Lung (tissue), 11 donors: ENCODE measurements at regions not wholly inside any gene's neighbourhood (a gene's known extent, or its start where the extent isn't known, plus 50 kb on each side); places are given as distances from the start of the nearest gene placed in this dataset.
"Not testable (repeated sequence)": the region's sequence is repeated elsewhere in the genome, so short reads cannot be mapped to it uniquely, and the experiment has no call there.

Source experiments
- ATAC-seq: fragments of 200-7000 bp; cut with Tn5 transposase; one replicate; pipeline ENCODE4 v1.9.1; 2020; ENCODE audit warnings: moderate number of reproducible peaks; ENCODE audit not compliant: insufficient read depth, low FRiP score
- DNase-seq, 3 donors: peaks; one replicate each; pipeline ENCODE4 v3.0.0-alpha.2; 2013 to 2017
- H3K27ac ChIP-seq, 2 donors: one replicate each; pipeline ENCODE4 v1.5.1; 2013; ENCODE audit warnings: mild to moderate bottlenecking in 2 of 2, moderate library complexity in 2 of 2, control low read depth in 1 of 2, inconsistent platforms in 1 of 2, low read depth in 1 of 2, low read length in 1 of 2
- H3K27me3 ChIP-seq, 3 donors: one replicate each; pipeline ENCODE4 v1.5.1; 2013; ENCODE audit warnings: low read length in 2 of 3; ENCODE audit not compliant: control insufficient read depth in 3 of 3, insufficient read depth in 3 of 3
- H3K36me3 ChIP-seq, 4 donors: one replicate each; pipeline ENCODE4 v1.5.1; 2013; ENCODE audit warnings: low read length in 4 of 4, mild to moderate bottlenecking in 1 of 4, moderate library complexity in 1 of 4; ENCODE audit not compliant: control insufficient read depth in 4 of 4, insufficient read depth in 4 of 4
- H3K4me1 ChIP-seq, 5 donors: one replicate each; pipeline ENCODE4 v1.5.1; 2013; ENCODE audit warnings: low read length in 5 of 5, mild to moderate bottlenecking in 2 of 5, moderate library complexity in 1 of 5; ENCODE audit not compliant: control insufficient read depth in 5 of 5, insufficient read depth in 5 of 5
- H3K4me3 ChIP-seq: one replicate; pipeline ENCODE4 v1.5.1; 2013; ENCODE audit warnings: mild to moderate bottlenecking, control low read depth, moderate library complexity
- H3K9ac ChIP-seq, 2 donors: one replicate each; pipeline ENCODE4 v1.5.1; 2013; ENCODE audit warnings: low read length in 2 of 2, control low read depth in 1 of 2; ENCODE audit not compliant: insufficient read depth in 1 of 2
- H3K9me3 ChIP-seq, 4 donors: one replicate each; pipeline ENCODE4 v1.5.1; 2013; ENCODE audit warnings: low read length in 3 of 4, mild to moderate bottlenecking in 1 of 4, moderate library complexity in 1 of 4; ENCODE audit not compliant: control insufficient read depth in 4 of 4, insufficient read depth in 3 of 4
- WGBS, 2 donors: extraction: QIAGEN DNeasy Blood & Tissue Kit; methylation state at CpG; one replicate each; pipeline ENCODE4 v1.1.7; 2013; 5-methylcytosine and 5-hydroxymethylcytosine counted together
- TF ChIP-seq, protein P1 (sequence below): IDR thresholded peaks from 2 replicates; pipeline ENCODE4 v1.5.1; 2012; ENCODE audit warnings: mild to moderate bottlenecking; ENCODE audit errors: control extremely low read depth, extremely low read depth
- donor health status: control.
- donor health status: control.
- donor health status: Bipolar disorder and iron deficiency.
- donor health status: healthy.
- donor health status: DM: yes; HTN: yes; CAD: no.

DNA sequence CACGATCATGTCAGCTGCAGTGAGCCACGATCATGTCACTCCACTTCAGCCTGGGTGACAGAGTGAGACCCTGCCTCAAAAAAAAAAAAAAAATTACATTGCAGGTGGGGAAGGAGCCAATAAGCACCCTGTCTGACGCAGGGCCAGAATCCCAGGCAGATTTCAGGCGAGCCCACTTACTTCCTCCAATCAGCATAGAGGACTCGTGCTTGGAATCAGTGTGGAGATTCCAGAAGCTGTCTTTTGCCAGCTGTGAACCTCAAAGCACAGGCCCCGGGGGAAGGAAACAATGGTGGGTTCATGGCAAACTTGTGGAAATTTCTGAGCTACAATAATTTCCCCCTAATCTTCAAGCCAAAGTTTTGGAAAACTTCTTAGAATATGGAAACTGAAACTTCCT is 178.2 kb upstream of the ZNF644 start:
- no peaks in the 10 kb centered on the region for H3K36me3 ChIP-seq
- WGBS, 2 donors: 81 to 88% methylated on average over 6 of the region's 6 CpGs
- H3K27ac ChIP-seq: no peak overlapping the region
- peaks cover 0 to 5% (median 0%) of the 10 kb centered on the region in 4 donors for H3K9me3 ChIP-seq
- TF ChIP-seq, protein P1, sequence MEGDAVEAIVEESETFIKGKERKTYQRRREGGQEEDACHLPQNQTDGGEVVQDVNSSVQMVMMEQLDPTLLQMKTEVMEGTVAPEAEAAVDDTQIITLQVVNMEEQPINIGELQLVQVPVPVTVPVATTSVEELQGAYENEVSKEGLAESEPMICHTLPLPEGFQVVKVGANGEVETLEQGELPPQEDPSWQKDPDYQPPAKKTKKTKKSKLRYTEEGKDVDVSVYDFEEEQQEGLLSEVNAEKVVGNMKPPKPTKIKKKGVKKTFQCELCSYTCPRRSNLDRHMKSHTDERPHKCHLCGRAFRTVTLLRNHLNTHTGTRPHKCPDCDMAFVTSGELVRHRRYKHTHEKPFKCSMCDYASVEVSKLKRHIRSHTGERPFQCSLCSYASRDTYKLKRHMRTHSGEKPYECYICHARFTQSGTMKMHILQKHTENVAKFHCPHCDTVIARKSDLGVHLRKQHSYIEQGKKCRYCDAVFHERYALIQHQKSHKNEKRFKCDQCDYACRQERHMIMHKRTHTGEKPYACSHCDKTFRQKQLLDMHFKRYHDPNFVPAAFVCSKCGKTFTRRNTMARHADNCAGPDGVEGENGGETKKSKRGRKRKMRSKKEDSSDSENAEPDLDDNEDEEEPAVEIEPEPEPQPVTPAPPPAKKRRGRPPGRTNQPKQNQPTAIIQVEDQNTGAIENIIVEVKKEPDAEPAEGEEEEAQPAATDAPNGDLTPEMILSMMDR: no peak
- no peak for DNase-seq
- H3K4me3 ChIP-seq: no peak overlapping the region
- no peak overlapping the region for H3K9ac ChIP-seq
- H3K4me1 ChIP-seq: no peaks in the 10 kb centered on the region
- ATAC-seq: no peak
- no peaks in the 10 kb centered on the region for H3K27me3 ChIP-seq

DNA sequence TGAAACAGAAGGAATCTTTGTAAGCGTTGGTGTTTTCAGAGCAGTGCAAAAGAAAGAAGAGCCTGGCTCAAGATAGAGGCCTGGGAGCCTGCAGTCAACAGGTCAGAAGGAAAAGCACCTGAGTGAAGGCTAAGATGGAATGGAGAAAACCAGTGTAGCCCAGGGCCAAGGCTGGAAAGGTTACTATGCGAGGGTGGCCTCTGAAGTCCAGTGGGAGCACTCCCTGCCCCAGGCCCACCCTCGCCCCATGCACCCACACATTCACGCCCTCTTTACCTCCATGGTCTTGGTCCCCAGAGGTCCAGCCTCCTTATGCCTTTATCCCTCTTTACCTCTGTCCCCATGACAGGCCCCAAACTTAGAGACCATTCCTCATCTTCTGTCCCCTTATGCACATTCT is 169.2 kb upstream of the ZNF644 start:
- Histone ChIP-seq H3K27ac (no peak overlapping the region), H3K9ac (no peak overlapping the region), H3K36me3 (no peaks in the 10 kb centered on the region), H3K4me3 (no peak overlapping the region), H3K27me3 (no peaks in the 10 kb centered on the region), H3K4me1 (no peaks in the 10 kb centered on the region), H3K9me3 (peaks cover 0 to 2% (median 0%) of the 10 kb centered on the region in 4 donors)
- no peak for ATAC-seq
- TF ChIP-seq, protein P1: no peak
- DNase-seq: no peak
- 91 to 96% methylated on average over 4 of the region's 4 CpGs for WGBS, 2 donors

DNA sequence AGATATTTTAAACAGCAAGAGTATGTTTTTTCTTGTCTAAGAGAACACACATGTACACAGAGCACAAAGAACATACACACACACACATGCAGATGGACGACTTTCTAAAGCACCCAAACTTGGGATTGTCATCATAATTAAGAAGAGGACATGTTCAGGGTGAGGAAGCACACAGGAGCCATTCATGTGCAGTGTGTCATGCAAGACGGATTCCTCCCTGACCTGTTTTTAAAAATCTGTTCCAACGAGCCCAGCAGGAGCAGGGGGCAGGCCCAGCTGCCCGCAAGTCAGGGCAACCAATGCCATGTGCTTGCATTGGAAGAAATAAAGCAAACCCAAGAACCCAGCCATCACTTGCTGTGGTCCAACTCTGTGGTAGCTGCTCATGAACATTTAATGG is 167.3 kb upstream of the ZNF644 start:
- WGBS, 2 donors: 64 to 67% methylated on average over 4 of the region's 4 CpGs
- DNase-seq: no peak
- Histone ChIP-seq H3K36me3 (no peaks in the 10 kb centered on the region), H3K4me3 (no peak overlapping the region), H3K4me1 (no peaks in the 10 kb centered on the region), H3K27ac (no peak overlapping the region), H3K27me3 (no peaks in the 10 kb centered on the region), H3K9ac (no peak overlapping the region), H3K9me3 (peaks cover 0 to 2% (median 0%) of the 10 kb centered on the region in 4 donors)
- no peak for ATAC-seq
- TF ChIP-seq, protein P1: no peak

DNA sequence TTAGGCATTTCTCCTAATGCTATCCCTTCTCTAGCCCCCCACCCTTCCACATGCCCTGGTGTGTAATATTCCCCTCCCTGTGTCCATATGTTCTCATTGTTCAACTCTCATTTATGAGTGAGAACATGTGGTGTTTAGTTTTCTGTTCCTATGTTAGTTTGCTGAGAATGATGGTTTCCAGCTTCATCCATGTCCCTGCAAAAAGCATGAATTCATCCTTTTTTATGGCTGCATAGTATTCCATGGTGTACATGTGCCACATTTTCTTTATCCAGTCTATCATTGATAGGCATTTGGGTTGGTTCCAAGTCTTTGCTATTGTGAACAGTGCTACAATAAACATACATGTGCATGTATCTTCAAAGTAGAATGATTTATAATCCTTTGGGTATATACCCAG is 161.0 kb upstream of the ZNF644 start:
- H3K36me3 ChIP-seq, H3K27me3 ChIP-seq, H3K9me3 ChIP-seq, H3K4me3 ChIP-seq, DNase-seq, H3K4me1 ChIP-seq, ATAC-seq, H3K27ac ChIP-seq, H3K9ac ChIP-seq: not testable (repeated sequence)
